ENCODE measurements at regions not wholly inside any gene's neighbourhood (a gene's known extent, or its start where the extent isn't known, plus 50 kb on each side); places are given as distances from the start of the nearest gene placed in this dataset.

- DNase-seq: no peak
Measured at GRCh38 chr6:22003287-22003686, 293.5 kb downstream of the PRL start.

- no peak for DNase-seq
Measured at GRCh38 chr6:22006795-22007194, 290.0 kb downstream of the PRL start.

GRCh38 chr6:22007469-22007868 lies 289.4 kb downstream of the PRL start:
- DNase-seq: no peak

GRCh38 chr6:22008248-22008836 lies 288.5 kb downstream of the PRL start:
- DNase-seq: no peak

- no peak for DNase-seq
Measured at GRCh38 chr6:22010102-22010501, 286.7 kb downstream of the PRL start.

- DNase-seq: no peak
Measured at GRCh38 chr6:22015216-22015615, 281.6 kb downstream of the PRL start.

GRCh38 chr6:22015944-22016343 lies 280.9 kb downstream of the PRL start:
- DNase-seq: no peak

GRCh38 chr6:22017272-22017671 lies 279.6 kb downstream of the PRL start:
- DNase-seq: no peak

GRCh38 chr6:22017766-22018165 lies 279.1 kb downstream of the PRL start:
- no peak for DNase-seq

- DNase-seq: no peak
Measured at GRCh38 chr6:22019857-22020256, 277.0 kb downstream of the PRL start.

- DNase-seq: no peak
Measured at GRCh38 chr6:22020299-22021003, 276.4 kb downstream of the PRL start.

- DNase-seq: no peak
Measured at GRCh38 chr6:22021966-22022365, 274.9 kb downstream of the PRL start.

- DNase-seq: no peak
Measured at GRCh38 chr6:22023937-22024336, 272.9 kb downstream of the PRL start.

- DNase-seq: no peak
Measured at GRCh38 chr6:22024973-22025467, 271.8 kb downstream of the PRL start.

GRCh38 chr6:22025468-22026163 lies 271.2 kb downstream of the PRL start:
- no peak for DNase-seq

- no peak for DNase-seq
Measured at GRCh38 chr6:22026164-22026678, 270.6 kb downstream of the PRL start.

- no peak for DNase-seq
Measured at GRCh38 chr6:22027040-22027725, 269.7 kb downstream of the PRL start.

- DNase-seq: no peak
Measured at GRCh38 chr6:22028403-22029090, 268.3 kb downstream of the PRL start.

GRCh38 chr6:22029171-22029570 lies 267.7 kb downstream of the PRL start:
- DNase-seq: no peak

GRCh38 chr6:22030730-22031619 lies 265.9 kb downstream of the PRL start:
- no peak for DNase-seq

GRCh38 chr6:22035690-22036089 lies 261.1 kb downstream of the PRL start:
- DNase-seq: no peak

GRCh38 chr6:22036275-22036674 lies 260.6 kb downstream of the PRL start:
- DNase-seq: no peak
